Astrocyte (in vitro differentiated cells and primary cell): ENCODE measurements at regions not wholly inside any gene's neighbourhood (a gene's known extent, or its start where the extent isn't known, plus 50 kb on each side); places are given as distances from the start of the nearest gene placed in this dataset.

Experiments used
- DNase-seq: peaks from one replicate; pipeline ENCODE4 v3.0.0-alpha.2; 2010; ENCODE audit warnings: low read depth
- FAIRE-seq: peaks from 2 replicates; lab custom pipeline; 2011; peaks lifted over from hg19 to GRCh38; lab: Jason Lieb, UNC
- H2AFZ ChIP-seq: 2 replicates; pipeline ENCODE4 v1.6.0; 2012; ENCODE audit warnings: low read depth, low read length, inconsistent platforms
- H3K27ac ChIP-seq: 2 replicates; pipeline ENCODE4 v1.5.1; 2011; ENCODE audit warnings: low read depth, low read length, inconsistent platforms
- H3K27me3 ChIP-seq: 2 replicates; pipeline ENCODE4 v1.6.0; 2011; ENCODE audit warnings: low read length, inconsistent platforms; ENCODE audit not compliant: insufficient read depth
- H3K36me3 ChIP-seq: 2 replicates; pipeline ENCODE4 v1.5.1; 2011; ENCODE audit warnings: low read length, inconsistent platforms; ENCODE audit not compliant: insufficient read depth
- H3K4me1 ChIP-seq: 2 replicates; pipeline ENCODE4 v1.5.1; 2011; ENCODE audit warnings: low read length, inconsistent platforms; ENCODE audit not compliant: insufficient read depth
- H3K4me2 ChIP-seq: 2 replicates; pipeline ENCODE4 v1.6.0; 2012; ENCODE audit warnings: low read length, inconsistent platforms
- H3K4me3 ChIP-seq: 2 replicates; pipeline ENCODE4 v1.5.1; 2011; ENCODE audit warnings: low read depth, mild to moderate bottlenecking, low read length, inconsistent platforms; ENCODE audit not compliant: insufficient read depth
- H3K79me2 ChIP-seq: 2 replicates; pipeline ENCODE4 v1.6.0; 2012; ENCODE audit warnings: mild to moderate bottlenecking, low read length, inconsistent platforms; ENCODE audit not compliant: insufficient read depth
- H3K9ac ChIP-seq: 2 replicates; pipeline ENCODE4 v1.6.0; 2012; ENCODE audit warnings: mild to moderate bottlenecking, low read length, inconsistent platforms
- H3K9me3 ChIP-seq: 2 replicates; pipeline ENCODE4 v1.5.1; 2012; ENCODE audit warnings: low read depth, mild to moderate bottlenecking, low read length, inconsistent platforms; ENCODE audit not compliant: insufficient read depth
- H4K20me1 ChIP-seq: 2 replicates; pipeline ENCODE4 v1.6.0; 2012; ENCODE audit warnings: low read length, inconsistent platforms; ENCODE audit not compliant: insufficient read depth
- H3K27ac Mint-ChIP-seq: one replicate; pipeline ENCODE4 v1.8.0; 2021; ENCODE audit warnings: mild to moderate bottlenecking, mixed read lengths; ENCODE audit not compliant: unreplicated experiment
- H3K27me3 Mint-ChIP-seq: one replicate; pipeline ENCODE4 v1.8.0; 2021; ENCODE audit warnings: low read depth, mixed read lengths; ENCODE audit not compliant: unreplicated experiment
- H3K36me3 Mint-ChIP-seq: one replicate; pipeline ENCODE4 v1.8.0; 2021; ENCODE audit warnings: low read depth, mixed read lengths; ENCODE audit not compliant: unreplicated experiment
- H3K4me1 Mint-ChIP-seq: one replicate; pipeline ENCODE4 v1.8.0; 2021; ENCODE audit warnings: low read depth, mixed read lengths; ENCODE audit not compliant: unreplicated experiment
- H3K4me3 Mint-ChIP-seq: one replicate; pipeline ENCODE4 v1.8.0; 2021; ENCODE audit warnings: mild to moderate bottlenecking, moderate library complexity, mixed read lengths; ENCODE audit not compliant: unreplicated experiment
- H3K9me3 Mint-ChIP-seq: one replicate; pipeline ENCODE4 v1.8.0; 2021; ENCODE audit warnings: mild to moderate bottlenecking, mixed read lengths; ENCODE audit not compliant: unreplicated experiment
- CTCF ChIP-seq: IDR thresholded peaks from 2 replicates; pipeline ENCODE4 v1.5.1; 2011; ENCODE audit warnings: low read depth, mild to moderate bottlenecking, inconsistent platforms, low read length, moderate library complexity; ENCODE audit not compliant: insufficient read depth
- EZH2 ChIP-seq: IDR thresholded peaks from 2 replicates; pipeline ENCODE4 v1.6.1; 2012; ENCODE audit warnings: mild to moderate bottlenecking, low read length, inconsistent platforms; ENCODE audit not compliant: insufficient read depth

- Histone ChIP-seq H3K9me3 (no peaks in the 10 kb centered on the region), H3K9ac (no peak overlapping the region), H3K4me2 (no peak overlapping the region), H2AFZ (no peak overlapping the region), H3K36me3 (no peaks in the 10 kb centered on the region), H4K20me1 (no peaks in the 10 kb centered on the region), H3K4me3 (no peak overlapping the region), H3K27me3 (no peaks in the 10 kb centered on the region), H3K27ac (no peak overlapping the region), H3K4me1 (no peaks in the 10 kb centered on the region), H3K79me2 (no peaks in the 10 kb centered on the region)
- no peak overlapping the region for H3K27ac Mint-ChIP-seq
- H3K4me1 Mint-ChIP-seq, result peaks cover 2% of the 10 kb centered on the region
- H3K9me3 Mint-ChIP-seq, result peaks cover 2% of the 10 kb centered on the region
- no peaks in the 10 kb centered on the region for H3K36me3 Mint-ChIP-seq
- no peak for FAIRE-seq
- no peak for DNase-seq
- no peaks in the 10 kb centered on the region for H3K27me3 Mint-ChIP-seq
- TF ChIP-seq CTCF (no peak), EZH2 (no peak)
- H3K4me3 Mint-ChIP-seq, result no peak overlapping the region
Measured at GRCh38 chr3:164417955-164418354, 660.3 kb downstream of the SI start.

DNA sequence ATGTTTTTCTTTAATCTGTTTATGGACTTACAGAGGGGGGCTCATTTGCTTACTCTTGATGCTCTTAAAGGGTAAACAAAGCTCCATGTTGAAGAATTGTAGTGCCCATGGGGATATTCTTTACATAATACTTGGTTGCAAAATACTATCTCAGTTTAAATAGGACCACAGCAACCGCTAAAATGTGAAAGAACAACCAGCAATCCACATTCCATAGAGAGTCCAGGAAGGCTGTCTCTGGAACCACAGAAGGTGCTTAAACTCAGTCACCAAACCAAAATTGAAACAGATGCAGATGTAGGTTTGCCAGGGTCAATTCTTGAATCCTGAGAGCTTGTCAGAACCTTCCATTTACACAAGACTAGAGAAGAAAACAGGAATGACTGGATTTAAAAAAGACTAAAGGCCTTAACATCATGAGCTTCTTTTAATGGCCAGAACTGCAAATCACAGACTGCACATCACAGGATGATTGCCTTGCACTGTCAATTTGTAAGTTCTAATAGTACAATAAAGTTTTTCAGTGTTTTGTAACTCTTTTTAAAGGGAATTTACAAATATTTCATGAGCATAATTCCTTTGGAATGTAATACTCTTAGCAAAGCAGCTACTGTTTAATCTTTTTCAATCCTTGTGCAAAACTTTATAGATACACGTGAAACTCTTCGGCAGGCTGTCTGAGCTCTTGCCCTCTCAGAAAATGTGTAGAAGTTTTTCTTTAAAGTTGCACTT lies 661.6 kb downstream of the SI start:
- DNase-seq, result no peak
- Histone ChIP-seq H3K27me3 (no peaks in the 10 kb centered on the region), H3K9ac (no peak overlapping the region), H3K9me3 (no peaks in the 10 kb centered on the region), H3K79me2 (no peaks in the 10 kb centered on the region), H3K4me2 (no peak overlapping the region), H3K4me1 (no peaks in the 10 kb centered on the region), H3K4me3 (no peak overlapping the region), H3K36me3 (no peaks in the 10 kb centered on the region), H3K27ac (no peak overlapping the region), H4K20me1 (no peaks in the 10 kb centered on the region), H2AFZ (no peak overlapping the region)
- FAIRE-seq, result no peak
- no peak overlapping the region for H3K4me3 Mint-ChIP-seq
- no peak overlapping the region for H3K27ac Mint-ChIP-seq
- H3K9me3 Mint-ChIP-seq, result peaks cover 2% of the 10 kb centered on the region
- H3K36me3 Mint-ChIP-seq, result no peaks in the 10 kb centered on the region
- TF ChIP-seq EZH2, result no peak
- TF ChIP-seq CTCF, result no peak
- H3K27me3 Mint-ChIP-seq, result no peaks in the 10 kb centered on the region
- H3K4me1 Mint-ChIP-seq, result peaks cover 2% of the 10 kb centered on the region

DNA sequence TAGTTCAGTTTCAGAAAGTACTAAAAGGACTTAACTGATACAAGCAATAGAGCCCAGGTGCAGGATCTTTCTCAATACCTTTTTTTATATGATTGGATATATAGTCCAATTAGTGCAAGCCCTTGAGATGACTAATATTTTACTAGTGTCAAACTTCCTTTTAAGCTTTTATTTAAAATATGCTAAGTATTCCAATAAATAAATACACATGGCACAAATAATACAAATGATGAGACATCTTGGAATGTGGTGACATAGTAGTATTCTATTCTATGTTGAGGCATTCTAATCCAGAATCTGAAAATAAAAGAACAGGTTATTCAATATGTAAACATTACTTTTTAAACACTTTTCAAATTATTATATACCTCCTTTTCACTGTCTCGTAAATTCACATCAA lies 670.0 kb downstream of the SI start:
- no peaks in the 10 kb centered on the region for H3K27me3 ChIP-seq
- H3K36me3 ChIP-seq, result no peaks in the 10 kb centered on the region
- FAIRE-seq, result no peak
- no peaks in the 10 kb centered on the region for H4K20me1 ChIP-seq
- H2AFZ ChIP-seq, result no peak overlapping the region
- Mint-ChIP-seq H3K4me3 (no peak overlapping the region), H3K27me3 (no peaks in the 10 kb centered on the region), H3K36me3 (no peaks in the 10 kb centered on the region), H3K27ac (no peak overlapping the region), H3K9me3 (peaks cover 2% of the 10 kb centered on the region), H3K4me1 (no peaks in the 10 kb centered on the region)
- no peak for DNase-seq
- H3K4me3 ChIP-seq, result no peak overlapping the region
- TF ChIP-seq CTCF, result no peak
- TF ChIP-seq EZH2, result no peak
- H3K79me2 ChIP-seq, result no peaks in the 10 kb centered on the region
- H3K4me1 ChIP-seq, result no peaks in the 10 kb centered on the region
- no peak overlapping the region for H3K9ac ChIP-seq
- no peak overlapping the region for H3K4me2 ChIP-seq
- H3K9me3 ChIP-seq, result no peaks in the 10 kb centered on the region
- H3K27ac ChIP-seq, result no peak overlapping the region
